ENCODE measurements at regions not wholly inside any gene's neighbourhood (a gene's known extent, or its start where the extent isn't known, plus 50 kb on each side); places are given as distances from the start of the nearest gene placed in this dataset.

DNA sequence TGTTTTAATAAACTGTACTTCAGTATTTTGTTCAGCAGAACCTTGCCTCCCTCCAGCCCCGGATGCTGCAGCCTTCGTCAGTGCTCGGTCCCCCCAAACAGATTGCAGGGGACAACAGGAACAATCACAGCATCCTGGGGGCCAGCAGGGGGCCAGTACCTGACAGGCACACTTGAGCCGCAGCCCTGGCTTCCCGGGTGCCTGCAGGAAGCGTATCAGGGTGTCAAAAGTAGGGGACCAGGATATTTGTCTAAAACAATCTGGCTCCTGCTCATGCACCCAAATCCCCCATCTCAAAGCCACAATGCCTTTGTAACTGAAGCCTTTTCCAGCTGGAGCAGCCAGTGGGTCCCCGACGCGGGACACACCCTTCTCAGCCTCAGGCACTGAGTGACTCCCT is 167.5 kb upstream of the TSHZ3 start:
- DNase-seq: no peak
- TF ChIP-seq GATA1 (IDR thresholded peaks at IDR 0.05; ENCODE audit: low read depth, low read length) (no peak), POLR2A (IDR thresholded peaks at IDR 0.05; ENCODE audit: low read length) (no peak)

DNA sequence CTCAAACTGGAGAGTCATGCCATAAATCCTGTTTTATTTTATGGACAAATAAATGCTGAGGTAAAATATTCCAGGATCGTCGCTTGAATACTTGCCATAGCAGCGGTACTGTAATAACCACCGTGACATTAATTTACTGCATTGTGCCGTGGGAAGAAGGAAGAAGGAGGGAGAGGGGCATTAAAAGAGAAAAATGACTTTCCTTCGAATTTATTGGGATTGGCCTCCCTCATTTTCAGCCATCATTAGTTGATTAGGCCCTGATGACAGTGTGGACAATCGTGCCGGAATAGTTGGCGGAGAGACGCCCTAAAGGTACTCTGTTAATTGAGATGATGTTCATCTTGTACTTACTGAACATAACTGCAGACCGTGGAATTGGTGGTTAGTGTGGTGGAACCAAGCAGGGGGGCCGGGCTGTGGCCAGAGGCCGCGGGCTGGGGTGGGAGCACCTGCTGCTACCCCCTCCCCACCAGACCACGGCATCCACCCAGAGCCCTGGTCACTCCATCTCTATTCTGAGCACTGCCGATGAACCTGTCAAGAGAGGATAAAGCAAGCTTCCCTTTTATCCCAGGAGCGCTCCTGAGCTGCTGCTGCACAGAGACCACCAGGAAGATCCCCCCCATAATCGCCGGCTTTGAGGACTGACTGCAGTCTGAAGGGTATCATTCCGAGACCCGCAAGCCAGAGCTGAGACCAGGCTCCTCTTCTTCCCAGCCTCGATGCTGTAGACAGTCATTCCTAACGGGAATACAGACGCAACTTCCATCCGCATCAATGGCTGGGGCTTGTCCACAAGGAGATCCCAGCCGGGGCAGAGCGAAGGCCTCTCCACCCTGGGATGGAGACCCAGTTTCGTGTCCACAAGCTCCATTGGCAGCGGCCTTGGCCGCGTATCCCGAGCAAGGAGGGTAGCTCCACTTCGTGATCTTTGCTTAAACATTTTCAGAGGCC is 168.3 kb upstream of the TSHZ3 start:
- TF ChIP-seq GATA1 (IDR thresholded peaks at IDR 0.05; ENCODE audit: low read depth, low read length): no peak
- no peak for TF ChIP-seq POLR2A (IDR thresholded peaks at IDR 0.05; ENCODE audit: low read length)
- DNase-seq: no peak

DNA sequence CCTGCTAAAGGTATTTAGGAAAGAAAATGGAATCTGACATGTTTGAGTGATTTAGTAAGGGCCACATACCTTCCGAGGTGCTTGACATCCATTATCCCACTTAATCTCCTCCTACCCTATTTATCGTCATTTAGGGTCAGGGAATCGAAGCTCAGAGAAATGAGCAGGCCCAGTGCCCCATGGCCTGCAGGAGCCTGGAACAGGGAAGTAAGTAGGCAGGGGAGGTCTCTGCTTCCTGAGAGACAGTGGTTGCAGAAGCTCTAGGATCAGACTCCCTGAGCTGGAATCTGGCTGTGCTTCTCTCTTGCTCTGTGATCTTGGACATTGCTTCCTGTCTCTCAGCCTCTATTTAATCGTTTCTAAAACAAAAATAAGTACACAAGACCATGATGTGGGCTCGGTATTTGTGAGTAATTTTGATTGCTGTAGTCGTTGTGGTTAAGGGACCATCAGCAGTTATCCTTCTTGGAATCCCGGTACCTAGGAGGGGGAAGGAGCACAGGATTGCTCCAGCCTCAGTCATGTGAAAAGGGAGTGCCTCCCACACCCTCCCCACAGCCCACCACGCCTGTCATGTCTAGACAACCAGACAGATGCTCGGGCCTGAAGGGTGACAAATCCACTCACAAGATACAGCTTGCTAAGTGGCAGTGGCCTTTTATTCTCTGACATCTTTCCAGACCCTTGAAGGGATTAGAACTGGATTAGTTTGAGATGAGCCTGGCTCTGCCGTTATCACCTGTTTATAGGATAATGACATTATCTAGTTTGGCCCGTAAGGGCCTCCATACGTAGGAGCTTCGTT is 169.2 kb upstream of the TSHZ3 start:
- no peak for TF ChIP-seq GATA1 (IDR thresholded peaks at IDR 0.05; ENCODE audit: low read depth, low read length)
- no peak for DNase-seq

DNA sequence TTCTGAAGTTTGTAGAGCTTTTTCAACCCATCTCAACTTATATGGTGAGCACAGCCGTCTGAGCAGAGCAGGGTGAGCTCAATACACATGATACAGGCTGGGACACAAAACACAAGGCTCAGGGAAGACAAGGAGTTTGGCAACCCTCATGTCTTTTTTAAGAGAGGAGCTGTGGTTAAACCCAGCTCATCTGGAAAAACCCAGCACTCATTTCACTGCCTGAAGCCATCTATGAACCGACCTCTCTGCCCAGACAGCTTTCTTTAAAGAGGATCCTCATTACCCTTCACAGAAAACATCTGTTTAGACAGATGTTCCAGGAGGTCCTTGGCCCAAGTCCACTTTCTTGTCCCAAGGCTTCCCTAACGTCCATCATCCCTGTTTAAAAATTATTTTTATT is 170.0 kb upstream of the TSHZ3 start:
- no peak for DNase-seq

DNA sequence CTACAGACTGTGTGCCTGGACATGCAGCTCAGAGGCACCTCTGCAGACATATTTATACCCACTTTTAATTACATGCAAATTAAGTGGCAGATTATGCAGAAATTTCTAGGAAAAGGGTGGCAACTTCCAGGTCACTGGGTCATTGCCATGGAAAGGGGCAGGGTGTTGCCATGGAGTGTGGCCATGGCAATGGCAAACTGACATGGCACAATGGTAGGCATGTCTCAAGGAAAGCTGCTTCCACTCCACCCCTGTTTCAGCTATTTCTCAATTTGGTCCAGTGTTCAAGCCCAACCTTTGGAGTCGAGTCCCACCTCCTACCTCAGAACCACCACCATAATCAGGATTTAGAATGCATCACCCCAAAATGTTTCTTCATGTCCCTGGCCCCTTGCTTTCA is 170.7 kb upstream of the TSHZ3 start:
- DNase-seq: no peak
- TF ChIP-seq GATA1 (IDR thresholded peaks at IDR 0.05; ENCODE audit: low read depth, low read length) (no peak), POLR2A (IDR thresholded peaks at IDR 0.05; ENCODE audit: low read length) (no peak)

More for the DNA sequence above, 170.0 kb upstream of the TSHZ3 start:
- TF ChIP-seq GATA1 (IDR thresholded peaks at IDR 0.05; ENCODE audit: low read depth, low read length) (no peak), POLR2A (IDR thresholded peaks at IDR 0.05; ENCODE audit: low read length) (no peak)

DNA sequence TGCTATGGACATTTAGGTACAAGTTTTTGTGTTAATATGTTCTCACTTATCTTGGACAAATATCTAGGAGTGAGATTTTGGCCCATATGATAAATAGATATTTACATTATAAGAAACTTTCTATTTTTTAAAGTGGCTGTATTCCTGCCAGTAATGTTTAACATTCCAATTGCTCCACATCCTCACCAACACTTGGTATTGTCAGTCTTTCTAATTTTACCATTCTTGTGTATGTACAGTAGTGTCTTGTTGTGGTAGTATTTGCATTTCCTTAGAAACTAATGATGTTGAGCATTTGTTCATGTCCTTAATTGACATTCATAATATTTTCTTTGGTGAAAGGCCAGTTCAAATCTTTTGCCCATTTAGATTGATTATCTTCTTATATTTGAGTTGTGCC is 171.4 kb upstream of the TSHZ3 start:
- TF ChIP-seq POLR2A (IDR thresholded peaks at IDR 0.05; ENCODE audit: low read length) (no peak), GATA1 (IDR thresholded peaks at IDR 0.05; ENCODE audit: low read depth, low read length) (no peak)
- DNase-seq: no peak

DNA sequence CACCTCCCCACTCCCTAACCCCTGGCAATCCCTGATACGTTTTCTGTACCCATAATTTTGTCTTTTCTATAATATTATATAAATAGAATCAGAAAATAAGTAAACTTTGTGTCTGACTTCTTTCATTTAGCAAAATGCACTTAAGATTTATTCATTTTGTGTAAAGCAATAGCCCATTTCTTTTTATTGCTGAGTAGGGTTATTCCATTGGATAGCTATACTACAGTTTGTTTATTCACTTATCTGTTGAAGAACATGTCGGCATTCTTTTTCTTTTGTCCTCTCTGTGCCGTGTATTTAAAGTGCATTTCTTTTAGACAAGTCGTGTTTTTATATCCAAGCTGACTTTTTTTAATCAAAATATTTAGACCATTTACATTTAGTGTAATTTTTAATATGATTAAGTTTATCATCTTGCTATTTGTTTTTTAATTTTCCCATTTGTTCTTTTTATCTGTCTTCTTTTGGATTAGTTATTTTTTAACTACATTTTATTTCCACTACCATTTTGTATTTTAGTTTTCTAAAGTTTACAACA is 176.4 kb upstream of the TSHZ3 start:
- TF ChIP-seq GATA1 (IDR thresholded peaks at IDR 0.05; ENCODE audit: low read depth, low read length) (no peak), POLR2A (IDR thresholded peaks at IDR 0.05; ENCODE audit: low read length) (no peak)
- DNase-seq: no peak

DNA sequence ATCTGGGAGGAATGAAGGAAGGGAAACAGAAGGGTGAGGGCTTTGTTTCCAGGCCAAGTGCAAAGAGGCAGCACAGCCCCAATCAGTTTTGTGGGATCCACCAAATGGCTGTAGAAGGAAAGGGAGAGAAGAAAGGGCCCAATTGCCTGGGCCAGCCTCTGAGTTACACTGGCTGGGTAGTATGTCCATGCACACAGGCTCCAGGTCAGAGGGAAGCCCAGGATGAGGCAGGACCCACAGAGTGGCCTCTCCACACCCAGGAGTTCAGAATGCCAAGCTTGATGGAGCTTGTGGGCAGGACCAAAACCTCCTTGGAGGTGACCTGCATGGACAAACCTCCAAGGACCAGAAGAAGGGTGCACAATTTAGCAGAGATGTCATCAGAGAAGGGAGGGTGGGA is 178.2 kb upstream of the TSHZ3 start:
- TF ChIP-seq GATA1 (IDR thresholded peaks at IDR 0.05; ENCODE audit: low read depth, low read length) (no peak), POLR2A (IDR thresholded peaks at IDR 0.05; ENCODE audit: low read length) (no peak)
- no peak for DNase-seq

DNA sequence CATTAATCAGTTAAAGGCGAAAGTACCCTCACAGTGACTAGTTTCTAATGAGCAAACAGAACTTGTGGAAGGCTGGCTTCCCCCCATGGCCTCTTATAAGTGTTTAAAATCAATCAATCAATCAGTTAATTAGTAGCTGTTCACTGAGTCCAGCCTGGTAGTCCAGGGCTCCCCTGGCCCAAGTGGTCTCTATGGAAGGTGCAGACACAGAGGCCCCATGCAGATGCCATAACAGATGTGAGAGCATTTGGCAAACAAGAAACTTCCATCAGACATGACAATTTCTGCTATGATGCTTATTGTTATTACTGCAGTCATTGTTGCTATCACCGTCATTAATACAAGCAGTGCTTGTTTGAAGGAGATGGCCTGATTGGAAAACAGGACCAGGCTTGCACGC is 179.0 kb upstream of the TSHZ3 start:
- no peak for DNase-seq
- no peak for TF ChIP-seq GATA1 (IDR thresholded peaks at IDR 0.05; ENCODE audit: low read depth, low read length)
- TF ChIP-seq POLR2A (IDR thresholded peaks at IDR 0.05; ENCODE audit: low read length): no peak

DNA sequence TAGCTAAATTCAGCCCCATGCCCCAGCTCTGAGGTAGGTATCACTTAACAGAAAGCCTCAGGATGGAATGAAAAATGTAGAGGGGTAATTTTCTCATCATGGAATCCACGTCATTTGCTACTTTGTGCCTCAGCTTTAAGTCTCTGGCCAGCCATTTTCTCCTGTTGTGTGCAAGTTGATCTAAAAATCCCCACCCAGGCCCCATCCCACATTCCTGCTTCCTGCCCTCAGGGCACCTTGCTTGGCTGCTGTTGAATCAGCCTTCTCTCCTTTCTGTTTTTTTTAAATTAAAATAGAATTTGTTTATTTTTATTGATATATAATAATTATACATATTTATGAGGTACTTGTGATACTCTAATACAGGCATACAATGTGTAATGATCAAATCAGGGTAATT is 179.9 kb upstream of the TSHZ3 start:
- no peak for DNase-seq
- TF ChIP-seq POLR2A (IDR thresholded peaks at IDR 0.05; ENCODE audit: low read length) (no peak), GATA1 (IDR thresholded peaks at IDR 0.05; ENCODE audit: low read depth, low read length) (no peak)

DNA sequence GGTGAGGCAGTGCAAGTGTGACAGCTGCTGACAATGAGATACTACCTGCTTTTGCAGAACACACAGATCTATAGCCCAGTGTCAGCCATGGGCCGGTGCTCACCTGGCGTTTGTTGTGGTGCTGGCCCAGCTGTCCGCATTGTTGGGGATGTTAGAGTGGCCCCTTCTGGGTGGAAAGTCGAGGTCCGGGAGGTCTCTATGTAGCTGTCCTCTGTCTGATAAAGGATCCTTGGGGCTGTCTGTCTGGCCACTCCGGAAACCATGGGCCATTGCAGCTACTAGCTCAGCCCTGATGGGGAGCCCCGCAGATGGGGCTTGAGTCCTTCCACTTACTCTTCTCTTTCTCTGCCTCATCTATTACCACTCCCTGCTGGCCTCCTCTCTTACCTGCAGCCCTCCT is 181.5 kb upstream of the TSHZ3 start:
- DNase-seq: no peak
- no peak for TF ChIP-seq GATA1 (IDR thresholded peaks at IDR 0.05; ENCODE audit: low read depth, low read length)
- TF ChIP-seq POLR2A (IDR thresholded peaks at IDR 0.05; ENCODE audit: low read length): no peak

DNA sequence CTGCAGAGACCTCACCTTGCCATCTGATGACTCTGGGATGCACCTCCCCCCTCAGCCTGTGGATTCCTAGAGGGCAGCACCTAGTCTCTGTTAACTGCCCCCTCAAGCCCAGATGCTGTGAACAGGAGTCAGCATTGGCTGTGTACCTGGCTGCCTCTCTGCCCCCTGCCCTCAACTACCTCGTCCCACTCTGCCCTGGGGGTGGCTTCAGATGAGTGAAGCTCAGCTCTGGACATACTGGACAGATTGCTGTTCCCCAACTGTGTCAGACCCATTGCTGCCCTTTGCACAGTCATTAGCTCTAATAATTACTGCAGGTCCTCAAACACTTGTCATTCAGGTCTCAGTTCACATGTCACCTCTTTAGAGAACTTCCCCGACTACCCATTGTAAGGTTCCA is 182.1 kb upstream of the TSHZ3 start:
- TF ChIP-seq POLR2A (IDR thresholded peaks at IDR 0.05; ENCODE audit: low read length): no peak
- TF ChIP-seq GATA1 (IDR thresholded peaks at IDR 0.05; ENCODE audit: low read depth, low read length): no peak
- DNase-seq: no peak

DNA sequence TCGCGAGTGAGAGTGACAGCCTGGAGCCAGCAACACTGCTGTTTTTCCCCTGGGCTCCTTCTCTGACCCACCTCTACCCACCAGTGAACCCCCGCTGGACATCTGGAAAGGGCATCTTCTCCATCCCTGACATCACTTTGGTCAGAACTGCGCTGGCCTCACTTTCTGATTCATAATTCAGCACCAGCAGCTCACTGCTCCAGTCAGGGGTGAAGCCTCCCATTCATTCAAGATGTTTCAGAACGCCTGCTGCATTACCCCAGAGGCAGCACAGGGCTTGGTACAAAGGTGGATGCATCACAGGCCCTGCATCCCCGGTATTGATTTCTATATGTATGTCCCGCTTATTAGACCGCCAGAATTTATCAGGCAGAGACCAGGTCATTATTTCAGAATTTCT is 182.8 kb upstream of the TSHZ3 start:
- TF ChIP-seq GATA1 (IDR thresholded peaks at IDR 0.05; ENCODE audit: low read depth, low read length) (no peak), POLR2A (IDR thresholded peaks at IDR 0.05; ENCODE audit: low read length) (no peak)
- no peak for DNase-seq

DNA sequence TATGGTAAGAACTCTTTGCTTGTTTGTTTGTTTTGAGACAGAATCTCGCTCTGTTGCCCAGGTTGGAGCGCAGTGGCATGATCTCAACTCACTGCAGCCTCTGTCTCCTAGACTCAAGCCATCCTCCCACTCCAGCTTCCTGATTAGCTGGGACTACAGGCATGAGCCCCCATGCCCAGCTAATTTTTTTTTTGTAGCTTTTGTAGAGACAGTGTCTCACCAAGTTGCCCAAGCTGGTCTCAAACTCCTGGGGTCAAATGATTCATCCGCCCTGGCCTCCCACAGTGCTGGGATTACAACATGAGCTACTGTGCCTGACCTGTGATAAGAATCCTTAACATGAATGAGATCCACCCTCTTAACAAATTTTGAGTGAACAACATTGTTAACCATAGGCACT is 183.9 kb upstream of the TSHZ3 start:
- TF ChIP-seq GATA1 (IDR thresholded peaks at IDR 0.05; ENCODE audit: low read depth, low read length) (no peak), POLR2A (IDR thresholded peaks at IDR 0.05; ENCODE audit: low read length) (no peak)

More for the DNA sequence above, 183.9 kb upstream of the TSHZ3 start:
- DNase-seq: no peak
